RWPE2 (cell line): ENCODE measurements at regions not wholly inside any gene's neighbourhood (a gene's known extent, or its start where the extent isn't known, plus 50 kb on each side); places are given as distances from the start of the nearest gene placed in this dataset.

Source experiments
- ATAC-seq: fragments of 200-7000 bp; cut with Tn5 transposase; 3 replicates; pipeline ENCODE4 v1.9.1; 2021; ENCODE audit warnings: low read depth
- DNase-seq: peaks from one replicate; pipeline ENCODE4 v3.0.0-alpha.2; 2020; ENCODE audit warnings: low spot score
- H3K27ac ChIP-seq: fragments of 450-650 bp; 2 replicates; pipeline ENCODE4 v1.5.1; 2017; ENCODE audit warnings: mild to moderate bottlenecking; ENCODE audit not compliant: poor library complexity, severe bottlenecking
- H3K27me3 ChIP-seq: fragments of 250-450 bp; sonication (Bioruptor Pico); 2 replicates; pipeline ENCODE4 v1.5.1; 2021; ENCODE audit warnings: mild to moderate bottlenecking, moderate library complexity; ENCODE audit not compliant: insufficient read depth, poor library complexity, severe bottlenecking
- H3K36me3 ChIP-seq: fragments of 250-450 bp; sonication (Bioruptor Pico); 2 replicates; pipeline ENCODE4 v1.5.1; 2020; ENCODE audit warnings: low read depth, mild to moderate bottlenecking, moderate library complexity
- H3K4me1 ChIP-seq: fragments of 250-450 bp; sonication (Bioruptor Pico); 2 replicates; pipeline ENCODE4 v1.5.1; 2021; ENCODE audit warnings: mild to moderate bottlenecking, moderate library complexity; ENCODE audit not compliant: insufficient read depth, poor library complexity, severe bottlenecking
- H3K4me3 ChIP-seq: fragments of 250-450 bp; sonication (Bioruptor Pico); 2 replicates; pipeline ENCODE4 v1.5.1; 2021; ENCODE audit warnings: mild to moderate bottlenecking, moderate library complexity; ENCODE audit not compliant: severe bottlenecking
- H3K9me3 ChIP-seq: fragments of 250-450 bp; sonication (Bioruptor Pico); 2 replicates; pipeline ENCODE4 v1.5.1; 2021; ENCODE audit warnings: mild to moderate bottlenecking, moderate library complexity; ENCODE audit not compliant: severe bottlenecking
- CTCF ChIP-seq: fragments of 450-650 bp; IDR thresholded peaks from one replicate; pipeline ENCODE4 v1.5.1; 2017; ENCODE audit warnings: mild to moderate bottlenecking, moderate library complexity; ENCODE audit not compliant: poor library complexity, severe bottlenecking

GRCh38 chrX:118167361-118167760 lies 50.8 kb upstream of the KLHL13 start:
- Histone ChIP-seq H3K4me3 (no peak overlapping the region), H3K27me3 (no peaks in the 10 kb centered on the region), H3K36me3 (no peaks in the 10 kb centered on the region), H3K9me3 (no peaks in the 10 kb centered on the region), H3K4me1 (no peaks in the 10 kb centered on the region), H3K27ac (no peak overlapping the region)
- no peak for TF ChIP-seq CTCF
- no peak for DNase-seq
- ATAC-seq: no peak

DNA sequence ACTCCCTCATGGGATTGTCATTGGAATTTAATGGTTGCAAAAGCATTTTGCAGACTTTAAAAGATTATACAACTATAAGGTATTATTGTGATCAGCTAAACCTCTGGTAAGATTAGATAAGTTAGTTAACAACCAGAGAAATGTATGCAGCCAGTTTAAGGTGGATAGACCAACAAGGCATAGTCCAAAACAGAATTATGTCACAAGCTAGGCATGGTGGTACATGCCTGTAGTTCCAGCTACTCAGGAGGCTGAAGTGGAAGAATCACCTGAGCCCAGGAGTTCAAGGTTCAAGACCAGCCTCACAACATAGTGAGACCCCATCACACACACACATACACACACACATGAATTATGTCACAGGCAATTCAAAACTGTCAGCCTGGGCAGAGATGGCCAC lies 54.7 kb upstream of the KLHL13 start:
- ATAC-seq (no peak), DNase-seq (no peak)
- H3K36me3 ChIP-seq: no peaks in the 10 kb centered on the region
- H3K27ac ChIP-seq: no peak overlapping the region
- H3K9me3 ChIP-seq: no peaks in the 10 kb centered on the region
- TF ChIP-seq CTCF: no peak
- H3K4me1 ChIP-seq: no peaks in the 10 kb centered on the region
- H3K27me3 ChIP-seq: no peaks in the 10 kb centered on the region
- H3K4me3 ChIP-seq: no peak overlapping the region

GRCh38 chrX:118174516-118175098 lies 58.0 kb upstream of the KLHL13 start:
- ATAC-seq: no peak
- DNase-seq: no peak
- Histone ChIP-seq H3K27ac (no peak overlapping the region), H3K9me3 (no peaks in the 10 kb centered on the region), H3K4me3 (no peak overlapping the region), H3K27me3 (no peaks in the 10 kb centered on the region), H3K36me3 (no peaks in the 10 kb centered on the region), H3K4me1 (no peaks in the 10 kb centered on the region)
- TF ChIP-seq CTCF: no peak

GRCh38 chrX:118177708-118178107 lies 61.1 kb upstream of the KLHL13 start:
- H3K27me3 ChIP-seq: no peaks in the 10 kb centered on the region
- no peak overlapping the region for H3K4me3 ChIP-seq
- H3K36me3 ChIP-seq: no peaks in the 10 kb centered on the region
- H3K27ac ChIP-seq: no peak overlapping the region
- no peaks in the 10 kb centered on the region for H3K9me3 ChIP-seq
- no peak for TF ChIP-seq CTCF
- no peaks in the 10 kb centered on the region for H3K4me1 ChIP-seq
- DNase-seq: no peak
- ATAC-seq: no peak

- Histone ChIP-seq H3K9me3 (no peaks in the 10 kb centered on the region), H3K4me1 (no peaks in the 10 kb centered on the region), H3K4me3 (no peak overlapping the region), H3K27ac (no peak overlapping the region), H3K27me3 (no peaks in the 10 kb centered on the region), H3K36me3 (no peaks in the 10 kb centered on the region)
- DNase-seq (no peak), ATAC-seq (no peak)
- no peak for TF ChIP-seq CTCF
These were observed 61.8 kb upstream of the KLHL13 start for GRCh38 chrX:118178450-118178849.
